ENCODE measurements at regions not wholly inside any gene's neighbourhood (a gene's known extent, or its start where the extent isn't known, plus 50 kb on each side); places are given as distances from the start of the nearest gene placed in this dataset.

DNA sequence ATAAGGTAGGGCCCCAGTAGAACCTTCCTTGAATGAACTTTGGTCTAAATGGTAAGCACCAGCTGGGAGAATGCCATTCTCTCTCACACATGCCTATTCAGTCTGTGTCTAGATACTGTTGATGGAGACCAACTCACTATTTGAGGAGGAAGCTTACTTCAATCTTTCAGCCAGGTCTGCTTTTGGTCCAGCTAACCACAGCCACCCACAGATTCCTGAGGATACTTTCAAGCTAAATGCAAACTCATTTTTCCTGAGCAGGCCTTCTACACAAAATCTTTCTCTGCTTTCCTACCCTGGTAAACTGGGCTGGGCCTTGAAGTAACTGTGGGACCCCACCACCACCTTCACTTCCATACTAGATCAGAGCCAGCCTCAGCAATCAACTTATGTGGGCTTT is 76.9 kb upstream of the KLF3 start (continued):
- TF ChIP-seq RNF2 (IDR thresholded peaks at IDR 0.05; ENCODE audit: borderline replicate concordance, low read depth, low read length, missing control alignments, poor library complexity, severe bottlenecking): no peak
- no peak for TF ChIP-seq YY1 (IDR thresholded peaks at IDR 0.05; ENCODE audit: low read depth, low read length)
- TF ChIP-seq TCF12 (IDR thresholded peaks at IDR 0.05; ENCODE audit: low read depth, low read length): no peak
- TF ChIP-seq, protein P1, sequence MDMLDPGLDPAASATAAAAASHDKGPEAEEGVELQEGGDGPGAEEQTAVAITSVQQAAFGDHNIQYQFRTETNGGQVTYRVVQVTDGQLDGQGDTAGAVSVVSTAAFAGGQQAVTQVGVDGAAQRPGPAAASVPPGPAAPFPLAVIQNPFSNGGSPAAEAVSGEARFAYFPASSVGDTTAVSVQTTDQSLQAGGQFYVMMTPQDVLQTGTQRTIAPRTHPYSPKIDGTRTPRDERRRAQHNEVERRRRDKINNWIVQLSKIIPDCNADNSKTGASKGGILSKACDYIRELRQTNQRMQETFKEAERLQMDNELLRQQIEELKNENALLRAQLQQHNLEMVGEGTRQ (IDR thresholded peaks at IDR 0.05; ENCODE audit: low read length): no peak
- TF ChIP-seq PHF8 (conservative IDR thresholded peaks at IDR 0.05; ENCODE audit: low read depth, low read length): no peak
